ENCODE measurements at regions not wholly inside any gene's neighbourhood (a gene's known extent, or its start where the extent isn't known, plus 50 kb on each side); places are given as distances from the start of the nearest gene placed in this dataset.
"Not testable (repeated sequence)": the region's sequence is repeated elsewhere in the genome, so short reads cannot be mapped to it uniquely, and the experiment has no call there.

- Histone ChIP-seq H3K27me3 (ENCODE audit: control insufficient read depth, insufficient read depth, low read length) (no peaks in the 10 kb centered on the region), H3K36me3 (replicated peaks; ENCODE audit: control insufficient read depth, insufficient read depth, low read length) (peaks cover 3% of the 10 kb centered on the region; the same call in 1 of the 2 replicates), H3K4me3 (ENCODE audit: insufficient read depth, low read depth, low read length) (no peak overlapping the region)
- no peak for DNase-seq
These were observed 1572.7 kb upstream of the PRR20A start for GRCh38 chr13:55567721-55568625.

GRCh38 chr13:55569082-55569481 lies 1571.6 kb upstream of the PRR20A start:
- peaks cover 3% of the 10 kb centered on the region for H3K36me3 ChIP-seq (replicated peaks; ENCODE audit: control insufficient read depth, insufficient read depth, low read length)
- no peak for DNase-seq
- no peak overlapping the region for H3K4me3 ChIP-seq (ENCODE audit: insufficient read depth, low read depth, low read length)
- H3K27me3 ChIP-seq (ENCODE audit: control insufficient read depth, insufficient read depth, low read length): no peaks in the 10 kb centered on the region

DNA sequence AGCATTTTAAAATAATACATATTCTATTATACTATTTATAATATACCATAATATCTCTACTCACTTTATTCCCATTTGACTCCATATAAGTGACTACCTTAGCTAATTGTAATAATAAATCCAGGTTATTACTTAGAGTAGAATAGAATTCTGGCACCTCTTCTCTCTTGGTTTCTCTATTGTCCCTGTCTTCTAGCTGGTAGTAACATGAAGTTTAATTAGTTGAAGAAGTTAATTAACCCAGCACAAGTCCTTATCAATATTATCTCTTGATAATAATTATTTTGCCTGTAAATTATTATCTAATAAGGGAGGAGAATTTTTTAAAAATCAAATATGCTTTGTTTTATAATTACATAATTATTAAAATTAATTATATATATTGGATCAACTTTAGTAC lies 1571.2 kb upstream of the PRR20A start:
- Histone ChIP-seq H3K27me3 (ENCODE audit: control insufficient read depth, insufficient read depth, low read length) (no peaks in the 10 kb centered on the region), H3K4me3 (ENCODE audit: insufficient read depth, low read depth, low read length) (no peak overlapping the region), H3K36me3 (replicated peaks; ENCODE audit: control insufficient read depth, insufficient read depth, low read length) (peaks cover 5% of the 10 kb centered on the region)
- DNase-seq: no peak

- peaks cover 8% of the 10 kb centered on the region for H3K36me3 ChIP-seq (replicated peaks; ENCODE audit: control insufficient read depth, insufficient read depth, low read length)
- DNase-seq: no peak
- no peak overlapping the region for H3K4me3 ChIP-seq (ENCODE audit: insufficient read depth, low read depth, low read length)
- H3K27me3 ChIP-seq (ENCODE audit: control insufficient read depth, insufficient read depth, low read length): no peaks in the 10 kb centered on the region
These were observed 1570.3 kb upstream of the PRR20A start for GRCh38 chr13:55570371-55570770.

GRCh38 chr13:55571237-55571867 lies 1569.4 kb upstream of the PRR20A start:
- Histone ChIP-seq H3K4me3 (ENCODE audit: insufficient read depth, low read depth, low read length) (no peak overlapping the region), H3K36me3 (replicated peaks; ENCODE audit: control insufficient read depth, insufficient read depth, low read length) (peaks cover 13% of the 10 kb centered on the region), H3K27me3 (ENCODE audit: control insufficient read depth, insufficient read depth, low read length) (no peaks in the 10 kb centered on the region)
- DNase-seq: no peak

DNA sequence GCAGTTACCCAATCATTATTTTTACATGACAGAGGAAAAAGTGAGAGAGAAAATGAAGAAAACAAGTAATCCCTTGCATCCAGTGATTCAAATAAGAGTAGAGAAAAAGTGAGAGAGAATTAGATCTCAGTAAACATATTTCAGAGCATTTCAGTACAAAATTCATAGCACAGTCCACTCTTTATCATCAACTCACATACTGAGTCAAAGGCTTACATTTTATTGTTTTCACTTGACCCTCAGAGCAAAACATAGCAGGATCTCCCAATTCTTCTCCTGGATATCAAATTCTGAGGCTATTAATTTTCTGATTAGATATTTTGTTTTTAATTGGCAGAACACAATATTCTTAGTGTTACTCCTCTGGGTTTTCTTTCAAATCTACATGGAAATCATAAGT lies 1568.3 kb upstream of the PRR20A start:
- H3K4me3 ChIP-seq (ENCODE audit: insufficient read depth, low read depth, low read length): no peak overlapping the region
- DNase-seq: no peak
- no peaks in the 10 kb centered on the region for H3K27me3 ChIP-seq (ENCODE audit: control insufficient read depth, insufficient read depth, low read length)
- peaks cover 23% of the 10 kb centered on the region for H3K36me3 ChIP-seq (replicated peaks; ENCODE audit: control insufficient read depth, insufficient read depth, low read length)

DNA sequence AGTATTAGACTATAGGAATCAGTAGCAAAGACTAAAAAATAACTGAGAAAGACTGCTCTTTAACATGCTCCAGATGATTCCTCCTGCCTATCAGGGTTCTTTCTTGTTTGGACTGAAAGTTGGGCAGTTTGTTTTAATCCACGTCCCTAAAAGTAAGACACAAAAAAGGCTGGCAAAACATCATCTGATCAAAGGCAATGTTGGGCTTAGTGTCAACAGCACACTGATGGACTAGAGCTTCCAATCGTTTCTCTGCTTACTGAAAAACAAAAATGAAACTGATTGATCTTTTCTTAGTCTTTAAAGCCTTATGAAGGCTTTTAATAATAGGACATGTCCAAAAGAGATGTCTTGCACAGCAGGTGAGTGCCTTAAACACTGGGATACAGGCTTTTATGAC lies 1567.9 kb upstream of the PRR20A start:
- DNase-seq: no peak
- Histone ChIP-seq H3K27me3 (ENCODE audit: control insufficient read depth, insufficient read depth, low read length) (no peaks in the 10 kb centered on the region), H3K4me3 (ENCODE audit: insufficient read depth, low read depth, low read length) (no peak overlapping the region), H3K36me3 (replicated peaks; ENCODE audit: control insufficient read depth, insufficient read depth, low read length) (peaks cover 28% of the 10 kb centered on the region)

- DNase-seq: no peak
- Histone ChIP-seq H3K27me3 (ENCODE audit: control insufficient read depth, insufficient read depth, low read length) (no peaks in the 10 kb centered on the region), H3K36me3 (replicated peaks; ENCODE audit: control insufficient read depth, insufficient read depth, low read length) (peaks cover 30% of the 10 kb centered on the region), H3K4me3 (ENCODE audit: insufficient read depth, low read depth, low read length) (no peak overlapping the region)
These were observed 1567.2 kb upstream of the PRR20A start for GRCh38 chr13:55573565-55573964.

DNA sequence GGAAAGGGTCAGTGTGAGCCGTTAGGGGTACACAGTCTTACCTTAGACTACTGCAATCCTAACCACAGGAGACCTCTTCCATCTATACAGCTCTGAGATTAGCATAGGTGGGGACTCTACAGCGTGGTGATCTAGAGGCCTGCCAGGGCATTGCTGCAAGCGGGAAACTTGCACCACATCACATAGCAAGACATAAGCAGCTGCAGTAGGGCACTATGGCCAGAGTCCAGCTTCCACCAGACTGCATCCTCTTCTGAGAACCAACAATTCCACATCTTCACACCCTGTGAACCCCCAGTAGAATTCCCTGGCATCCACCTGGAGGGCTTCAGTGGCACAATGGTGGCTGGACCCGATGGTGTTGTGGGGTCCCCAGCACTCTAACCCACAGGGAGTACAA lies 1564.3 kb upstream of the PRR20A start:
- DNase-seq: no peak
- peak overlapping the region; percentile 26 for H3K4me3 ChIP-seq (ENCODE audit: insufficient read depth, low read depth, low read length)
- H3K36me3 ChIP-seq (replicated peaks; ENCODE audit: control insufficient read depth, insufficient read depth, low read length): peaks cover 31% of the 10 kb centered on the region
- H3K27me3 ChIP-seq (ENCODE audit: control insufficient read depth, insufficient read depth, low read length): no peaks in the 10 kb centered on the region

DNA sequence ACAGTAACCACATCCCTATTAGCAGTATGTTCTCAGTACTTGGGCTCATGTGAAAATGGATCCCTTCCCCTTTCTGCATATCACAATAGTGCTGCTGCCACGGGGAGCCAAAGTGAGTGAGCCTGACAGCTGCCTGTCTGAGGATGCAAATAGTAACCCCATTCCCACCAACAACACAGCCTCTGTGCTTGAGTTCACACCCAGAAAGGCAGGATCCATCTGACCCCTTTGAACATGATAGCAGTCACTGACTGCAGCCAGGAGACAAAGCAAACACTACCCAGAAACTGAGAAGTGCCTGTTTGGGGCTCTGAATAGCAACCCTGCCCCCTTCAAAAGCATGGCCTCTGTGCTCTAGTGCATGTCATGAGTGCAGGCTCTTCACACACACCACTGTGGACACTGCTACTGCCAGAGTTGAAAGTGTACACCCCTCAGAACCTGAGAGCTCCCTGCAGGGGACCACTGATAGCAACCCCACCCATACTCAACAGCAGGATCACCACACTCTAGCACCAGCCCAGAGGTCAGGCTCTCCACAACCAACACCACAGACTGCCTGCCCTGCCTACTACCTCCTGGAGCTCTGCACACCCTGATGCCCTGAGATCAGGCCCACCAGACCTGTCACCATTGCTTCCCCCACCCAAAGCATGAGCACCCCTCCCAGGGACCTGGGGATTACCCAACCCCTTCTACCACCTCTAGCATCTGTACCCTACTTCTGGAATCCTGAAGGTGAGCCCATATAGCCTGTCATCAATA lies 1563.5 kb upstream of the PRR20A start:
- DNase-seq: no peak
- Histone ChIP-seq H3K4me3 (ENCODE audit: insufficient read depth, low read depth, low read length) (peak overlapping the region; percentile 44), H3K36me3 (replicated peaks; ENCODE audit: control insufficient read depth, insufficient read depth, low read length) (peaks cover 31% of the 10 kb centered on the region), H3K27me3 (ENCODE audit: control insufficient read depth, insufficient read depth, low read length) (no peaks in the 10 kb centered on the region)

GRCh38 chr13:55577847-55578210 lies 1562.9 kb upstream of the PRR20A start:
- Histone ChIP-seq H3K27me3 (ENCODE audit: control insufficient read depth, insufficient read depth, low read length) (no peaks in the 10 kb centered on the region), H3K4me3 (ENCODE audit: insufficient read depth, low read depth, low read length) (peak overlapping the region; percentile 44), H3K36me3 (replicated peaks; ENCODE audit: control insufficient read depth, insufficient read depth, low read length) (peaks cover 30% of the 10 kb centered on the region)
- DNase-seq: no peak

GRCh38 chr13:55582294-55582693 lies 1558.4 kb upstream of the PRR20A start:
- not testable (repeated sequence) for H3K27me3 ChIP-seq (ENCODE audit: control insufficient read depth, insufficient read depth, low read length); H3K36me3 ChIP-seq (replicated peaks; ENCODE audit: control insufficient read depth, insufficient read depth, low read length); DNase-seq
- H3K4me3 ChIP-seq (ENCODE audit: insufficient read depth, low read depth, low read length): peak overlapping the region; percentile 47

DNA sequence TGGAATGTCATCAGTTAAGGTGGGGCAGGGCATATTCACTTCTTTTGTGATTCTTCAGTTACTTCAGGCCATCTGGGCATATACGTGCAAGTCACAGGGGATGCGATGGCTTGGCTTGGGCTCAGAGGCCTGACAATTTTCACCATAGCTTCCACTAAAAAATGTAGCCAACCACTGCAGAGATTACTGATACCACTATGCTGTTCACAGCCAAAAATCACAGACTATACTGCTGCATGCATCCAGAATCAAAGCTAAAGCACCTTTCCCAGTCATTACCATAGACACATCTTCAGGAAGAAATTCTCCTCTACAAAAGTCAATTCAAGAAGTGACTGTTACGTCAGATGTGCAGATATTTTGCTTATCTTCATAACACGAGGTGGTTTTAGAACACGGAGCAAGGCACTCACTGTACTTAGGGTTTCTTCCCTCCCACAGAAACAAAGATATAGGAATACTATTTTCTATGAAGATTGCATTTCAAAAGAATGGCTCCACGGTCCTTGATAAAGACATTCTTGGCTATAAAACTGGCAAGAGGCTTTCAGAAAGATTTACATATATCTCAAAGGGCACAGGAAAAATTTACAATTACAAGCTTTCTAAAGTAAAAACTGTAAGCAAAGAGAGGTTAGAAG lies 1556.6 kb upstream of the PRR20A start:
- H3K4me3 ChIP-seq (ENCODE audit: insufficient read depth, low read depth, low read length): peak overlapping the region; percentile 19; the same call in 1 of the 2 replicates
- peaks cover 2% of the 10 kb centered on the region for H3K36me3 ChIP-seq (replicated peaks; ENCODE audit: control insufficient read depth, insufficient read depth, low read length)
- DNase-seq: no peak
- no peaks in the 10 kb centered on the region for H3K27me3 ChIP-seq (ENCODE audit: control insufficient read depth, insufficient read depth, low read length)

DNA sequence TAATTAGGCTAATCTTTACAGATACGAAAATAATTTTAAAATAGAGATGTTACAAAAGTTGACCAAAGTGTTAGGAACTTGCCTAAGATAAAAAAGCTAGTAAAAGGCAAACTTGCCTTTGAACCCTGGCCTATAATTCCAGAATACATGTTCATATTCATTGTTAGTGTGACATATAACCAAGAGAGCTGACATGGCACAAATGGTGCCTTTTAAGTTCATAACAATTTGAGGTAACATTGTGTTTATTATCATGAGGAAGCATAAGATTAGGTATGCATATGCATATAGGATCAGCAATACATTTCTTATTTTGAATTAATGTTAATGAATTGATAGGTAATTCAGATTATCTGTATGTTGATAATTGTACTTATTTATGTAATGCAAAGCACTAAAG lies 1537.9 kb upstream of the PRR20A start:
- no peak for DNase-seq
- no peaks in the 10 kb centered on the region for H3K27me3 ChIP-seq (ENCODE audit: control insufficient read depth, insufficient read depth, low read length)
- no peak overlapping the region for H3K4me3 ChIP-seq (ENCODE audit: insufficient read depth, low read depth, low read length)
- H3K36me3 ChIP-seq (replicated peaks; ENCODE audit: control insufficient read depth, insufficient read depth, low read length): no peaks in the 10 kb centered on the region

All from H7 (cell line).